ENCODE measurements at regions not wholly inside any gene's neighbourhood (a gene's known extent, or its start where the extent isn't known, plus 50 kb on each side); places are given as distances from the start of the nearest gene placed in this dataset.
A peak's percentile ranks its signal among the peaks of the same experiment; 100 is the strongest.

DNA sequence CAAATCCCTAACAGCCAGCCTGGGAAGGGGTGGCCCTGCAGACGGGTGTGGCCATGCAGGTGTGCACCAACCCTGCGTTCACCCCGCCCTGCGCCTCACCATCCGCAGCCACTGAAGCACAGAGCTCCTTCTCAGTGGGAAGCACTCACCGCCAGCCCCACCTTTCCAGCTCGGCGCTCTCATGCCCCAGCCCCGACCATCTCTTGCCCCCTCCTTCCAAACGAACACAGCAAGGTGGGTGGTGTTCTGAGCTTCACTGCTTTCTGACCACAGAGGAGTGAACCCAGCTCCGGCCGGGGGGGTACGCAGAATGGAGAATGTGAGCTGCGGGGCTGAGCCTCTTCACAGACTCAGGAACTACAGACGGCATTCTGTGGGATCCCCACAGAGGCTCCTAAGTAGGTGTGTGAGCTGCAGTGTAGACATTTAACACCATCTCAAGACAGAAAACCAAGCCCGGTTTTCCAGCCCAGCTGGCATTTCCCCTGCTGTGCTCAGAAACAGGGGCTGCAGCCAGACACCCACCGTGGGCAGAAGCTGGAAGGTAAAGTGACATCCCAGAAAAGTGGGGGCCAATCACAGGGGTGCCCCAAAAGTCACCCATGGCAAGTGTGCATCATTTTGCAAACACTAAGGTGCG, 88.4 kb upstream of the RTL6 start:
- H3K36me3 Mint-ChIP-seq (ENCODE audit: low read depth), result no peaks in the 10 kb centered on the region
- TF ChIP-seq, protein P1, sequence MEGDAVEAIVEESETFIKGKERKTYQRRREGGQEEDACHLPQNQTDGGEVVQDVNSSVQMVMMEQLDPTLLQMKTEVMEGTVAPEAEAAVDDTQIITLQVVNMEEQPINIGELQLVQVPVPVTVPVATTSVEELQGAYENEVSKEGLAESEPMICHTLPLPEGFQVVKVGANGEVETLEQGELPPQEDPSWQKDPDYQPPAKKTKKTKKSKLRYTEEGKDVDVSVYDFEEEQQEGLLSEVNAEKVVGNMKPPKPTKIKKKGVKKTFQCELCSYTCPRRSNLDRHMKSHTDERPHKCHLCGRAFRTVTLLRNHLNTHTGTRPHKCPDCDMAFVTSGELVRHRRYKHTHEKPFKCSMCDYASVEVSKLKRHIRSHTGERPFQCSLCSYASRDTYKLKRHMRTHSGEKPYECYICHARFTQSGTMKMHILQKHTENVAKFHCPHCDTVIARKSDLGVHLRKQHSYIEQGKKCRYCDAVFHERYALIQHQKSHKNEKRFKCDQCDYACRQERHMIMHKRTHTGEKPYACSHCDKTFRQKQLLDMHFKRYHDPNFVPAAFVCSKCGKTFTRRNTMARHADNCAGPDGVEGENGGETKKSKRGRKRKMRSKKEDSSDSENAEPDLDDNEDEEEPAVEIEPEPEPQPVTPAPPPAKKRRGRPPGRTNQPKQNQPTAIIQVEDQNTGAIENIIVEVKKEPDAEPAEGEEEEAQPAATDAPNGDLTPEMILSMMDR (IDR thresholded peaks at IDR 0.05; ENCODE audit: unreplicated experiment in 3 of 3), result no peak
- peaks cover 8% of the 10 kb centered on the region for H3K9me3 Mint-ChIP-seq
- peaks cover 62% of the 10 kb centered on the region for H3K27me3 Mint-ChIP-seq (ENCODE audit: low read depth)
- H3K4me3 Mint-ChIP-seq, result peak overlapping the region in 1 of 3 experiments; percentile 16
- H3K4me1 Mint-ChIP-seq, result peaks cover 10% of the 10 kb centered on the region
- peak overlapping the region in 2 of 3 experiments; percentile 23 to 32 for H3K27ac Mint-ChIP-seq

DNA sequence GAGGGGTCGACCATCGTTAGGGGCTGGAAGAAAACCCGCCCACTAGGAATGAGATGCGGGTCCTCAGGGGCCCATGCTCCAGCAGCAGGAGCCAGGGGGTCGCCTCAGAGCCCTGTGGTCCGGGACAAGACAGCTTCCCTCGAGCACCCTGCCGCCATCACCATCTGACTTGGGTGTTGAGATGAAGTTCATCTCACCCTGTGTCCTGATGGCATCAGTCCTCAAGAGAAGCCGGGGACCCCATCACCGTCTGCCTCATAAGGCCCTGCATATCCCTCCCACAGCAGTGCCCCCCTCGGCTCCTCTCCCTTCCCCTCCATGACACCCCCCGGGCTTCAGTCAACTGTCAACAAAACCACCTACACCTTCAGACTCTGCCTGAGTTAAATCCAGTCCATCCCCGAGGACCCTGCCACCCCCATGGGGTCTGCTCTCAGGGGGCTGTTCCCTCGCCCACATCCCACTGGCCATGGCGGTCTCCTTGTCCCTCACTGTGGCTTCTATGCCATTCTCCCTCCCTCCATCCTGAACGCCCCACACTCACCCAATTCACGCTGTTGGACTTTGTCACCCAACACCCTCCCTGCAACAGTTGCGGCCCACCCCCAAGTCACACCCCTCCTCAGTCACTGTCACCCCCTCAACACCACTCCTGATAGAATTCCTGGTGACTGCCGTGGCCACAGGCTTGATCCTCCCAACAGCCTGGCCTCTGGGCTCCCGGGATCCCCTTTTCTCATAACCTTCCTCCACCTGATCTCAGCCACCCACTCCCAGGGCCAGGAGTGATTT, 87.7 kb upstream of the RTL6 start:
- TF ChIP-seq, protein P1 (IDR thresholded peaks at IDR 0.05; ENCODE audit: unreplicated experiment in 3 of 3), result no peak
- H3K9me3 Mint-ChIP-seq, result peaks cover 8% of the 10 kb centered on the region
- peak overlapping the region in 1 of 3 experiments; percentile 16 for H3K4me3 Mint-ChIP-seq
- H3K4me1 Mint-ChIP-seq, result peaks cover 10% of the 10 kb centered on the region
- H3K27me3 Mint-ChIP-seq (ENCODE audit: low read depth), result peaks cover 62% of the 10 kb centered on the region
- H3K36me3 Mint-ChIP-seq (ENCODE audit: low read depth), result no peaks in the 10 kb centered on the region
- H3K27ac Mint-ChIP-seq, result no peak overlapping the region

DNA sequence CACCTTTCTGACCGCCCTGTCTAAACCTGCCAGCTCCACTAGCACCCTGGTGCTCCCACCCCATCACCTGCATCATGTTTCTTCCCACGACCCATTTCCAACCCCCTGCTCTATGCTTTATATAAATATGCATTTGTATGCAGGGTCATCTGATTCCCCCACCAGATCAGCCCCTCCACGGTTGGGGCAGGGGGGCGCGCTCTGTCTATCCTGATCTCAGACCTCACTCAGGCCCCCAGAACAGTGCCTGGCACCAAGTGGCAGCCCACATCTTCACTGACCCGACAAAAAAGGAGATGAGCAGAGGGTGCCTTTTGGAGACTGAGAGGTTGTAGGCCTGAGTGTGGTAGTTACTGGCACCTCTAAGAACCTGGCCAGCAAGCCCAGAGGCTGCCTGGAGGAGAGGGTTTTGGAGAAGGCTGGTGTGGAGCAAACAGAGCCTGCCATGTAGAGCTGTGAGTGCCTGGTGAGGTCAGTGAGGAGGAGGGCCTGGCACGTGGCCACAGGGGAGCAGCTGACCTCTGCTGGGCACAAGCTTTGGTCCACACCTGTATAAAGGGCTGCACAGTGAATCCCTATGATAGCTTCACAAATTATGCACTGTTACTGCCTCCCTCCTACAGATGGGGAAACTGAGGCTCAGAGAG, 86.3 kb upstream of the RTL6 start:
- Mint-ChIP-seq H3K27me3 (ENCODE audit: low read depth) (peaks cover 54% of the 10 kb centered on the region), H3K4me3 (no peak overlapping the region), H3K4me1 (peaks cover 10% of the 10 kb centered on the region), H3K9me3 (peaks cover 6% of the 10 kb centered on the region), H3K36me3 (ENCODE audit: low read depth) (no peaks in the 10 kb centered on the region), H3K27ac (no peak overlapping the region)
- TF ChIP-seq, protein P1 (IDR thresholded peaks at IDR 0.05; ENCODE audit: unreplicated experiment in 3 of 3), result no peak

DNA sequence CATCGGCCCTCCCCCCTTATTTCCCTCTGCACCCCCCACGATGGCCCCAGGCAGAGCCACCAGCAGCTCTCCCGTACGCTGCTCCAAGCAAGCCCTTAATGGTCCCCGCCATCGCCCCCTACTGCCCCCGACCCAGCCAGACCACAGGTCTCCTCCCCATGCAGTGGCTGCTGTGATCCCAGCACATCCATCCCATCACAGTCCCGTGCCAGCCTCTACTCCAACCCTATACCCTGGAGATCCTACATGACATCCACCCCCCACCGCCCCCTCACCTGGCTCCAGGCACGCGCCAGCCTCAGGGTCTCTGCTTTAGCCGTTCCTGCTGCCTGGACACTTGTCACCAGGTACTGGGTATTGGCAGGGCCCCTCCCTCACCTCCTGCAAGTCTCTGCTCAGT, 85.8 kb upstream of the RTL6 start:
- peaks cover 10% of the 10 kb centered on the region for H3K4me1 Mint-ChIP-seq
- H3K9me3 Mint-ChIP-seq, result peaks cover 4% of the 10 kb centered on the region
- no peak overlapping the region for H3K27ac Mint-ChIP-seq
- no peaks in the 10 kb centered on the region for H3K36me3 Mint-ChIP-seq (ENCODE audit: low read depth)
- TF ChIP-seq, protein P1 (IDR thresholded peaks at IDR 0.05; ENCODE audit: unreplicated experiment in 3 of 3), result no peak
- peaks cover 52% of the 10 kb centered on the region for H3K27me3 Mint-ChIP-seq (ENCODE audit: low read depth)
- no peak overlapping the region for H3K4me3 Mint-ChIP-seq

DNA sequence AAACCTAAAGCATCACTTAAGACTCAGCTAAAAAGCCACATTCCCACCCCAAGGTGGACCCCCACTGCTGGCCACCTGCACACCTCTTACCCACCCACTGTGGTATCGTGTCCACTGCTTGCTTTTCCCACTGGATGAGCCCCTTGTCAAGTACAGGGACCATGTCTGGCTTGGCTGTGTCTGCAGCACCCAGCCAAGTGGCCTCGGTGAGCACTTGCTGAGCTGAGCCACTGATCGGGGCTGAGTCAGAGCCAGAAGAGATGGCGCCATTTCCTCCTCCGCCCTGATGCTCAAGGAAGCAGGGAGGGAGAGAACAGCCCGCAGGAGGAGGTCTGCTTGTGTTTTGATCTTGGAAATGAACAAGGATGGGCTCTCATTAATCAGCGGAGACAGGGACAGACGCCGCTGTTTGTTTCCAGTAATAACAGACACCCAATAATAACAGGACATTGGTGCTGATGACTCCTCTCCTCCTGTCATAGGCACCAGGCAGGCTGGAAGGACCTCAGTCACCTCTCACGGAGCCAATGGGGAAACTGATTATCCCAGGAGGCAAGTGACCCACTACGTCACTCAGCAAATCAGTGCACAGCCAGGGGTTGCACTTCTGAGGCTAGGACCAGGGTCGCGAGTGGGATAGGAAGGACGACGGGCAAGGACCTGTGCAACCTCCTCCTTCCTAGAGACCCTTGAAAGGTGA, 85.2 kb upstream of the RTL6 start:
- Mint-ChIP-seq H3K27me3 (ENCODE audit: low read depth) (peaks cover 52% of the 10 kb centered on the region), H3K4me1 (peaks cover 10% of the 10 kb centered on the region), H3K9me3 (peaks cover 6% of the 10 kb centered on the region), H3K4me3 (no peak overlapping the region), H3K36me3 (ENCODE audit: low read depth) (no peaks in the 10 kb centered on the region), H3K27ac (peak overlapping the region in 1 of 3 experiments; percentile 2)
- TF ChIP-seq, protein P1 (IDR thresholded peaks at IDR 0.05; ENCODE audit: unreplicated experiment in 3 of 3), result no peak

Measured in nephron (organoid).